Activated T-cell treated with anti-CD3 and anti-CD28 coated beads for 48 hours (primary cell): ENCODE measurements at regions not wholly inside any gene's neighbourhood (a gene's known extent, or its start where the extent isn't known, plus 50 kb on each side); places are given as distances from the start of the nearest gene placed in this dataset.

Source experiments
- DNase-seq: peaks from one replicate; pipeline ENCODE4 v3.0.0-alpha.2; 2020; ENCODE audit warnings: low read depth

DNA sequence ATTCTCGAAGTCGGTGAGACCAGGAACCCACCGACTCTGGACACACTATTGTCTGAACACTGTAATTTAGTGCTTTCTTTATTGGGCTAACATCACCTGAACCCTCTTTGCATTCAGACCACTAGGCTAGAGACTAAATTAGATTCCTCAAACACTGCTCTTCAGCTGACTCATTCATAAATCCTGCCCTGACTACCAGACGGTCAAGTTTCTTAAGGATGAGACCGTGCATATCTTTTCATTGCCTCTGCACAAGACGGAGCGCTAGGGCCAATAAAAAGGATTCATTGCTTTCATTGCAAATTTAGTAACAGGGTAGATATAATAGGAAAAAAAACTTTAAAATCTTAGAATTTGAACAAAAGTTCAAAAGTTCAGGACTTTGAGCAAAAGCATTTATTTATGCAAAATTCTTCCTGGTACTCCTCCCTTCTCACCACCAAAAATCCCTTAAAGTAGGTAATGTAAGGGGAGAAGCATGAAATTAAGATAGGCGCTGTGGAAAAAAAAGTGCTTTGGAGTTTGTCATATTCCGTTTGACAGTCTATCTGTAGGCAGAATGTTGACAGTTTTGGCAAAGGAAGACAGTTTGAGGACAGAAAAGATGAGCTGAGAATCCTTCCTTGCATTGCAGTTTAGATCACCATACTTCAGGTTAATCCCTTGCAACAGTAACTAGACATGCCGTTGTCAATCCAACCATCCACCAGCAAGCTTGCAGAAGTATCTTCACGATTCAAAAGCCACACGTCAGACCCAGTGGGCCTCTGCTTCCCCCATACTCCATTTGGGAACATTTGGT, 328.6 kb upstream of the JARID2 start:
- DNase-seq = no peak

DNA sequence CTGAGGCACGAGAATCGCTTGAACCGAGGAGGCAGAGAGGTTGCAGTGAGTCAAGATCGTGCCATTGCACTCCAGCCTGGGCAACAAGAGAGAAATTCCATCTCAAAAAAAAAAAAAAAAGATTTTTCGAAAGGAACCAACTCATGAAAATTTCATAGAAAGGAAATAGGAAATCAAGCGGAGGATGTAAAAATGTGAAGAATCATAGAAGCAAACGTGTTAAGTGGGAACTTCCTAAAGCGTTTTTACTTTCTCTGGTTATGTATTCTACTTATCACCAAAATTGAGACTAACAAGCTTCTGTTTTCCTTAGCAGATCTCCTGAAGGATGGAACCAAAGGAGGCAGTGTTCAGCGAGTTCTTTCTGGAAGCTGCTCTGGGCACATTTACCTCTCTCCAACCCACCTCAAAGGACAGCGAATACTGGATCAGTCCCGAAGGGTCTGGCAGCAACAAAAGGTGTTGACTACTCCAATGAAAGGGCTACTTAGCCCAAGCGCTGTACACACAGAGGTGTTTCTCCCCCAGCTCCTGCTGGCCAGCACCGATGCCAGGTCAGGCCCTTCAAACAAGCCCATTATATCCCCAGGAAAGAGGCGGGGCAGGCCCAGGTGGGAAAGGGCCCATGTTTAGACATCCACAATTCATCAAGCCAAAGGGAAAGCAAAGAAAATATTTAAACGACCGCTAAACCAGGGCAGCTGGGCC, 327.5 kb upstream of the JARID2 start:
- DNase-seq = no peak

DNA sequence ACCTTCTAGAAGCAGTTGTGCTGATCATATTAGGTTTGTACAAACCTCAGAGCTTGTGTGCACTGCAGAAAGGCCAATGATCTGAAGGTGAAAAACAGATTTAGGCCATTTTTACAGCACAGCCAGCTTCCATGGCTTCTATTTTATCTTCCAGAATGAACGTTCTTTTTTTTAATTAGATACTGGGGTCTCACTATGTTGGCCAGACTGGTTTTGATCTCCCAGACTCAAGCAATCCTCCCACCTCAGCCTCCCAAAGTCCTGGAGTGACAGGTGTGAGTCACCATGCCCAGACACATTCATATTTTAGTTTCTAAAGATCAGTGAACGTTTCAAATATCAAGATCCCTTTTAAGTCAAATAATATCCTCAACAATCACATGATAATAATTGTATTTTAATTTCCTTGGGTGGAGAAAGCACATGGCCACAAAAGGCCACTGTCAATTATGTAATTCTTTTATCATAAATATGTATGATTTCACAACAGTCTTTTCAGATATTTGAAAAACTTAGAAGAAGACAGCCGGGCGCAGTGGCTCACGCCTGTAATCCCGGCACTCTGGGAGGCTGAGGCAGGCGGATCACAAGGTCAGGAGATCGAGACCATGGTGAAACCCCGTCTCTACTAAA, 326.7 kb upstream of the JARID2 start:
- DNase-seq = no peak

DNA sequence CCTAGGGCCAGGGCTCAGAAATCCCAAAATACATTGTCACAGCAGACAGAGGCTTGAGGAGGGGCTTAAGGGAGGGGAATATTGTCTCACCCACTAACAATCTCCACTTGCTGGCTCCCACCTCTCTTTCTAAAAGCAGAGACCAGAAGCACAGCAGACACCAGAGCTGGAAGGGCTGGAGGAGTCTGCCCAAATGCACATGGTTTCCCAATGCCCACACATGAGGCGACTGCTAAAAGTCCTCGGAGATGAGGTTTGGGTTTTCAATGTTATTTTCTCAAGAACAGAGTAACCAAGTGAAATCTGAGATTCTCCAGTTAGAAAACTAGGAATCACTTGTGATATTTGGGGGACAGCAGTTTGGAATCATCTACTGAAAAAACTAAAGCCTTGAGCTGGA, 325.6 kb upstream of the JARID2 start:
- DNase-seq = no peak

DNA sequence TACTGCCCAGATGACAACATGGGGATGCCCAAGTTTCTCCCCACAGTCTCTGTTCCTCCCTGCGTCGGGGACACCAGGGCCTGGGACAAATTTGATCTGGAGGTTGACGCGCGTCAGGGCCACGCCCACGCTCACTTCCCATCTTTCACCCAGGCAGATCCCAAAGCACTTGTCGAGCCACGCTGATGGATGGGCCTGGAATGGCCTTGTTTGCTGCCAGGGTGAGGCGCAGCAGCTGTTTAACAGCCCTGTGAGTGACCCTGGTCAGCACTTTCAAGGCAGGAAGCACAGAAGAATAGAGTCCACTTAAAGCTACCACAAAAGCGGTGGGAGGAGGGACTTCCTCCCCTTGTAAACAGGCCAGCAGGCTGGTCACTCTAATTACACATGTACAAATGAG, 324.7 kb upstream of the JARID2 start:
- no peak for DNase-seq

- DNase-seq = no peak
Measured at GRCh38 chr6:14921878-14922671, 323.8 kb upstream of the JARID2 start.

- no peak for DNase-seq
Measured at GRCh38 chr6:14922706-14923460, 323.0 kb upstream of the JARID2 start.

GRCh38 chr6:14924126-14925024, 321.5 kb upstream of the JARID2 start:
- no peak for DNase-seq

GRCh38 chr6:14925025-14925698, 320.7 kb upstream of the JARID2 start:
- no peak for DNase-seq

DNA sequence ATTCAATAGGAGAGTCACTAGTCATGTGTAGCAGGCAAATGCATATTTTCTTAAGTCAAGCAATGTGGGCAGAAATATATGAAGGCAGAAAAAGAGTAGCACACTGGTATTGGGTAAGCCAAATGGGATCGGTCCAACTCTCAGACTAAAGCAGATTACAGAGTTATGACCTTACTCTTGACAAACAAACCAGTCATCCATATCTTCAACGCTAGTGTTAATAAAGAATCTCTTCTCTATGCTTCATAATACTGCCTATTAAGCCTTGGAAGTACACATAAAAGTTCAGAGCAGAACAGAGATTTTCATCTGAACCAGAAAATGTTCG, 320.2 kb upstream of the JARID2 start:
- DNase-seq = no peak

GRCh38 chr6:14927398-14927797, 318.5 kb upstream of the JARID2 start:
- DNase-seq = no peak

DNA sequence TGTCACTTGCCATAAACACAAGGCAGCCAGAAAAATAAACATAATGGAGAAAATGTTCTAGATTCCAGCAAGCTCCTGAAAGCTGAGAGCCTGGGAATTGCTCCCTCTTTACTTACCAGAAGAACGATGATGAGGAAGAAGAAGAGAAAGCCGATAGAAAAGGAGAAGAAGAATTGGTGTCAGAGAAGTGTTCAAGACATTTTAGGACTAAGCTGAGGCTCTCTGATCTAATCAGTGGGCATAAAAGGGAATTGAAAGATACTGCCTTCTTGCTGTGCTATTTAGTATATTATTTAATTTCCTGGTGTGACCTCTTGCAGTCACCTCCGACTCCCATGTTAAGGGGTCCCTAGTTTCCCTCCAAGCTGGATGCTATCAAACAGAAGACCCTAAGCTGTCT, 316.6 kb upstream of the JARID2 start:
- no peak for DNase-seq

- DNase-seq = no peak
Measured at GRCh38 chr6:14930366-14930989, 315.4 kb upstream of the JARID2 start.

GRCh38 chr6:14932485-14933182, 313.2 kb upstream of the JARID2 start:
- no peak for DNase-seq

DNA sequence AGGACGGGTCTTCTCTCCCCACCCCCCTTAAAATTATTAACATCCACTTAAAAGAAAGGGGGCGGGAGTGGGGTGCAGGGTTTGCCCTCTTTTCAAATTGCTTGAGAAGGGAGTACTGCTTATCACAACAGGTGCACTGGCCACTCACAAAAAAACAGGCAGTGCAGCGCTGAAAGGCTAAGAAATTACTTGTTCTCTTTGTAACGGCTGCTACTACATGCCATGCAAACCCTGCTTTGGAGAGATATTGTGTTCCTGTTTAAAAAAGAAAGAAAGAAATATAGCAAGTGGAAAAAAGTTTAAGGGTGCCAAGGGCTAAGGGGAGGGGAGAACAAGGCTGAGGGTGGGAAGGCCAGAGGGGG, 312.7 kb upstream of the JARID2 start:
- no peak for DNase-seq

DNA sequence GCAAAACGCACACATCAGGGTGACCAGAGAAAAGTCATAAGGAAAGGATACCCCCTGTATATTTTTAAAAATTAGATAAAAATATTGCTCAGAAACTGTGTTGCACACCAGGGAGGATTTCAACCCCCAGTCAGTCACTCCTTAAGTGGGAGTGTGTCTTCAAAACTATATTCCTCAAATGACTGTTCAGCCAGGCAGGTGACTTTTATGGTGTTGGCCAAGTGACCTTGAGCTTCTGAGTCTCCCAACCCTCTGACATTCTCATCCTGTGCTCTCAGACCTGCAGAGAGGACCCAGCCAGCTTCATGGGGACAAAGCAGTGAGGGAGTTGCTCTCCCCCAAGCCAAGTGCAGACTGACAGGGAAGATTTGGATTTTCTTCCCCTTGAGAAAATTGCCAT, 311.9 kb upstream of the JARID2 start:
- no peak for DNase-seq

- DNase-seq = no peak
Measured at GRCh38 chr6:14934844-14935243, 311.0 kb upstream of the JARID2 start.

- DNase-seq = no peak
Measured at GRCh38 chr6:14936861-14937260, 309.0 kb upstream of the JARID2 start.

- DNase-seq = no peak
Measured at GRCh38 chr6:14943116-14943515, 302.8 kb upstream of the JARID2 start.
